ENCODE measurements at regions not wholly inside any gene's neighbourhood (a gene's known extent, or its start where the extent isn't known, plus 50 kb on each side); places are given as distances from the start of the nearest gene placed in this dataset.
"Not testable (repeated sequence)": the region's sequence is repeated elsewhere in the genome, so short reads cannot be mapped to it uniquely, and the experiment has no call there.

GRCh38 chr1:163571950-163572349 lies 250.2 kb downstream of the NUF2 start:
- no peak overlapping the region for H3K4me3 ChIP-seq (ENCODE audit: low read depth, low read length)

- H3K4me3 ChIP-seq (ENCODE audit: low read depth, low read length) = no peak overlapping the region
Observed at GRCh38 chr1:163574119-163574518, 252.4 kb downstream of the NUF2 start.

DNA sequence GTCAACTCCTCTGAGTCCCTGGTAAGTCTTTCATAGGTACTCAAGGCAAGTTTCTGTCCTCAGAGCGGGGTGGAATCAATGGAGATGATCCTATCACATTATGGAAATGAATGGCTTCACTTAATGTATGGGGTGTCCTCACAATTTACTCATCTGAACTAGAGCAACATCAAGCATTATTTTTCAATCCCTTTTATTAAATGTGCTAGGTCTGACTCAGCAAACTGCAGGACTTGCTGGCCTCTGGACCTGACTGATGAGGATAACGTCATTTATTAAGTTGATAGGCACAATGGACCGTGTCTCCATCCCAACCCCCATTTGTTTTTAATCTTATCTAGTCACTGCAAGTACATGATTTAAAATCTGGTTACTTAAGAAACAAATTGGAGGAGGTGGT lies 259.2 kb downstream of the NUF2 start:
- no peak overlapping the region for H3K4me3 ChIP-seq (ENCODE audit: low read depth, low read length)

- no peak overlapping the region for H3K4me3 ChIP-seq (ENCODE audit: low read depth, low read length)
Observed at GRCh38 chr1:163583661-163584181, 262.0 kb downstream of the NUF2 start.

GRCh38 chr1:163585796-163586195 lies 264.0 kb downstream of the NUF2 start:
- no peak overlapping the region for H3K4me3 ChIP-seq (ENCODE audit: low read depth, low read length)

DNA sequence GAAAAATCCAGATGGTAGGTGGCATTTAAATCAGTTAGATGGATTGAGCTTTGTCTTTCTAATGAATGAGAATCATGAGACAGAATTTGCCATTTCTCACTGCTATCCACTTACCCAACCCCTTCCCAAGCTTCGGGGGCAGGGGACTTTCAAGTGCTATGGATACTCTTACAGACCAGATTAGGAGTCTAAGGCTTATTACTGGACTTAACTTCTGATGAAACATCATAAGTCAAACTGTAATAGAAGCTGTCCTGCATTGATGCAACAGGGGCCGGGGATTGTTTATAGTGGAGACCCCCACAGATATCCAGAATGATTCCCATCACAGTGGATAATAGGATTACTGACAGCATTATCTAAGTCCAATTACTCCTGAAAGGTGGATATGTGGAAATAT lies 267.0 kb downstream of the NUF2 start:
- H3K4me3 ChIP-seq (ENCODE audit: low read depth, low read length) = no peak overlapping the region

DNA sequence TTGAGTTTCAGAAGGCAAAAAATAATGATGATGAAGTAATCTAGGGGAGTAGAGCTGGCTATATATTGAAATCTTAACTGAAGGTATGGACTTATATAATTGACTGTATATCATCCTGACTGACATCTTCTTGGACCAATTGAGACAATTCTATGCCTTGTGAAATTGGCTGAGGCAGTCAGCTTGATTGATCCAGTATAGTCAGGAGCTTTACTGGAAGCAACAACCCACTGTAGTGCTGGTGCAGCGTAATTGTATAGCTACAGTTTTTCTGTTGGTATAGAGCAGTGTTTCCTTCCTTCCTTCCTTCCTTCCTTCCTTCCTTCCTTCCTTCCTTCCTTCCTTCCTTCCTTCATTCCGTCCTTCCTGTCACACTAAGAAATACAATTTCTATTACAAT lies 268.0 kb downstream of the NUF2 start:
- H3K4me3 ChIP-seq (ENCODE audit: low read depth, low read length) = no peak overlapping the region

DNA sequence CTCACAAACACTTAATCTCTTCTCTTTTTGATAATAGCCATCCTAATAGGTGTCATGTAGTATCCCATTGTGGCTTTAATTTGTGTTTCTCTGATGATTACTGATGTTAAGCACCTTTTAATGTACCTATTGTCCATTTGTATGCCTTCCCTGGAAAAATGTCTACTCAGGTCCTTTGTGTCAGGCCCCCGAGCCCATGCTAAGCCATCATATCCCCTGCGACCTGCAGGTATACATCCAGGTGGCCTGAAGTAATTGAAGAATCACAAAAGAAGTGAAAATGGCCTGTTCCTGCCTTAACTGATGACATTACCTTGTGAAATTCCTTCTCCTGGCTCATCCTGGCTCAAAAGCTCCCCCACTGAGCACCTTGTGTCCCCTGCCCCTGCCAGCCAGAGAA lies 269.4 kb downstream of the NUF2 start:
- not testable (repeated sequence) for H3K4me3 ChIP-seq (ENCODE audit: low read depth, low read length)

DNA sequence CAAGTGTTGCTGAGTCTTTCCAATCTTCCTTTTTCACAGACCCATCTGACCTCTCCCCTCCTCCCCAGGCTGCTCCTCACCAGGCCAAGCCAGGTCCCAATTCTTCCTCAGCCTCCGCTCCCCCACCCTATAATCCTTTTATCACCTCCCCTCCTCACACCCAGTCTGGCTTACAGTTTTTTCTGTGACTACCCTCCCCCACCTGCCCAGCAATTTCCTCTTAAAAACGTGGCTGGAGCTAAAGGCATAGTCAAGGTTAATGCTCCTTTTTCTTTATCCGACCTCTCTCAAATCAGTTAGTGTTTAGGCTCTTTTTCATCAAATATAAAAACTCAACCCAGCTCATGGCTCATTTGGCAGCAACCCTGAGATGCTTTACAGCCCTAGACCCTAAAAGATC lies 270.9 kb downstream of the NUF2 start:
- H3K4me3 ChIP-seq (ENCODE audit: low read depth, low read length) = not testable (repeated sequence)

DNA sequence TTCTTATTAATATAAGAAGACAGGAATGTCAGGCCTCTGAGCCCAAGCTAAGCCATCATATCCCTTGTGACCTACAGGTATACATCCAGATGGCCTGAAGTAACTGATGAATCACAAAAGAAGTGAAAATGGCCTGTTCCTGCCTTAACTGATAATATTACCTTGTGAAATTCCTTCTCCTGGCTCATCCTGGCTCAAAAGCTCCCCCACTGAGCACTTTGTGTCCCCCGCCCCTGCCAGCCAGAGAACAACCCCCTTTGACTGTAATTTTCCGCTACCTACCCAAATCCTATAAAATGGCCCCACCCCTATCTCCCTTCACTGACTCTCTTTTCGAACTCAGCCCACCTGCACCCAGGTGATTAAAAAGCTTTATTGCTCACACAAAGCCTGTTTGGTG lies 274.4 kb downstream of the NUF2 start:
- H3K4me3 ChIP-seq (ENCODE audit: low read depth, low read length) = not testable (repeated sequence)

- H3K4me3 ChIP-seq (ENCODE audit: low read depth, low read length) = no peak overlapping the region
Observed at GRCh38 chr1:163596541-163597258, 274.9 kb downstream of the NUF2 start.

DNA sequence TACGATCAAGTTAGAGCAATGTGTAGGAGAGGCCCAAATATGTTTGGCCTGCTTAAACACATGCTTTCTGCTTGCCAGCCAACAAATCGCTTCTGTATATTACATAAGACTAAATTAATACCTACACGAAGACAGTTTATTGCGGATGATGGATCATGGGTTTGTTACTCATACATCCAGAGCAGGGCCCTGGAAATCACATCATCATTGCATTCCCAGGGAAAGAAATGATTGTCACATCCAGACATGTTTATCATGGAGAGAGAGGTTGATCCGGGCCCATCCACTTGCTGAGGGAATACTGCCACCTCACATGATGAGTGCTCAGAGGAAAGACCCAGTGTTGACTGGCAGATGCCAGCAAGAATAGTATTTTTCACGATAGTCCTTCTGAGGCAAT lies 282.6 kb downstream of the NUF2 start:
- H3K4me3 ChIP-seq (ENCODE audit: low read depth, low read length) = no peak overlapping the region

- no peak overlapping the region for H3K4me3 ChIP-seq (ENCODE audit: low read depth, low read length)
Observed at GRCh38 chr1:163604896-163605295, 283.1 kb downstream of the NUF2 start.

DNA sequence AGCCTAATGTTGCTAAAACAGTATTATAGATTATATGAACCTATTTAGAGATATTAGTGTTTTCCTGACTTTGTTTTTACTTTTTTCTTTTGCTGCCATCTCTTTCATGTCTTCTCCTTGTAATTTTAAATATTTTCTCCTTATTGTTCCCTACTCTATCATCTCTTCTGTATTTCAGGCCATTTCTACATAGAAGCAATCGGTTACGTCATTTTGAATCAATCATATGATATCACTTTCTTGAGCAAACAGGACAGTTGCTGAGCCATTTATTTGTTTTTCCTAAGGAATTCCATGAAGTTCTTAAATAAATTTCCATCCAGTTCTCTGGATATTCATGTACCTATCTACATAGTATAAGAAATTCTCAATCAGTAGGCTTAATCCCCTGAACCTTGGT lies 287.2 kb downstream of the NUF2 start:
- H3K4me3 ChIP-seq (ENCODE audit: low read depth, low read length) = no peak overlapping the region

DNA sequence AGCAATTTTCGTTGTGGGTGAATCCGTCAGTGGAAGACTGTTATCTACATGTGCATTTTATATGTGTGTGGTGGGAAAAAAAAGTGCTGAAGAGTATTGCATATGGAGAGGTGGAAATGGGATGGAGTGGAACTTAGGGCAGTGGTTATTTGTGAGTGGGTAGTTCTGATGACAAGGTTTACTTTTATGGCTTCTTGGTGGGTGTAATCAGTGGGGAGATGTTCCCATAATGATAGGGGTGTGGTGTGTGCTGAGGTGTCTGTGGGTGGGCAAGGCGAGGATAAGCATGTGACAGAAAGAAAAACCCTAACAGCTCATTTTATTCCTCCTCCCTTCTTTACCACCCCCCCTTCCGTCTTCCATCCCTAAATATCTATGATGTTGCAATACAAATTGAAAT lies 288.1 kb downstream of the NUF2 start:
- H3K4me3 ChIP-seq (ENCODE audit: low read depth, low read length) = no peak overlapping the region

DNA sequence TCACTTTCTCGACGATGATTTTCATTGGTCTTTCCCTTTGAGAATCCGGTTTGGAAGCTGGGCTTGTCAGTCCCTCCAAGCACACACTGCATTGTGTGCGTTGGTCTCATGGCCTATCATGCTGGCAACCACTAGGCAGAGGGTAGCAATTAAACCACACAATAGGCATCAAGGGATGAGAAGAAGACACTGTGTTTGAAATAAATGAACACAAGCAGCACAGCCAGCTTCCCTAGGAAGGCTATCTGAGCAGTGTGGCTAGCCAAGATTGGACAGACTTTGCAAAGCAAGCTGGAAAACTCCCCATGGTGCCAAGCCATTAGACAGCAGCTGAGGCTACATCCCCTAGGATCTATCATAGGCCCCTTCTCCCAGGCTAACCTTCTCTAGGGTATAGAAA lies 288.7 kb downstream of the NUF2 start:
- no peak overlapping the region for H3K4me3 ChIP-seq (ENCODE audit: low read depth, low read length)

DNA sequence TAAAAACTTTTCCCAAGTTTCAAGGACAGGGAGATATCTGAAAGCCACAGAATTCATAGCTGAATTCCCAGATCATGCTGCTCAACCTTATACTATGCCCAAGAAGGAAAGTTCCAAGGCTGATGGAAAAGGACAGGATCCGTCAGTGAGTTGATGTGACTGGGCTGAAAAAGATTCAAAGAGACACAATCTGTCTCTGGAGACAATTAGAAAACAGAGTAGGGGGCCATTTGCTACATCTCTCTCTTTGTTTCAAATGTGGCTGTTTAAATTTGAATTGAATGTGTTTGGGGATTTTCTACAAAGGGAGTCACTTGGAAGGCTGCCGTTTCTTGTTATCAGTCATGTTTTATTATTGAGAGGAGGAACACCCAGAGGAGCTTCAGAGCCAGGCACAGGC lies 292.6 kb downstream of the NUF2 start:
- H3K4me3 ChIP-seq (ENCODE audit: low read depth, low read length) = no peak overlapping the region

DNA sequence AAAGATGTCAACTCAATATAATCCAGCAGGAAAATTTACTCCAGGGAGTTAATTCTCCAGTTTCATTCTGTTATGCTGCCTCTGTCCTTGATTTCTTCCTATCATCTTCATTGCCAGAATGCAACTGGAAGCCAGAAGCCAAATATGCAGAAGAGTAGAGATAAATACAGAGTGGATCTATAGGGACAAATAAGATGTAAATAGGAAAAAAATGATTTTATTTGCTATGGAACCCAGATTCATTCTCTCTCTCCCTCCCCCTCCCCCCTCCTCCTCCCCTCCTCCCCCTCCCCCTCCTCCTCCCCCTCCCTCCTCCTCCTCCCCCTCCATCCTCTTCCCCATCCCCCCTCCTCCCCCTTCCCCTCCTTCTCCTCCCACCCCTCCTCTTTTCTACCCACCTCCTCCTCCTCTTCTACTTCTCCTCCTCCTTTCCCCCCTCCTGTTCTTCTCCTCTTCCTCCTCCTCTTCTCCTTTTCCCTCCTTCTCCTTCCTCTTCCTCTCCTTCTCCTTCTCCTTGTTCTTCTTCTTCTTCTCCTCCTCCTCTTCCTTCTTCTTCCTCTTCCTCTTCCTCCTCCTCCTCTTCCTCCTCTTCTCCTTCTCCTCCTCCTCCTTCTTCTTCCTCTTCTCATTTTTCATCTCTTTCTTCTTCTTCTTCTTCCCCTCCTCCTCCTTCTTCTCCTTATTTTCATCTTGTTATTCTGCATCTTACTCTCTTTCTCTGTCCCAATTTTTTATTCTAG lies 306.4 kb downstream of the NUF2 start:
- H3K4me3 ChIP-seq (ENCODE audit: low read depth, low read length) = no peak overlapping the region

DNA sequence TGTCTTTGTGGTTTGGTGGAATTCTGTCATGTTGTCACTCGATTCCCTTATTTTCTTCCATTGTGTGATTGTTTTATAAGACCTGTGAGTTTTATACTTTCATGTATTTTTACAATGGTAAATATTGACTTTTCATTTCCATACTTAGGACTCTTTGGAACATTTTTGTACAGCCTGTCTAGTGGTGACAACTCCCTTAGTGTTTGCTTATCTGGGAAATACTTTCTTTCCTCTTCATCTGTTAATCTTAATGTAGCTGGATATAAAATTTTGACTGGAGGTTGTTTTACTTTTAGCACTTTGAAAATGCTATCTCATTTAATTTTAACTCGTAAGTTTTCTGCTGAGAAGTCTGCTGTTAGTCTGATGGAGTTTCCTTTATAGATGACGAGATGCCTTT lies 310.5 kb downstream of the NUF2 start:
- no peak overlapping the region for H3K4me3 ChIP-seq (ENCODE audit: low read depth, low read length)

GRCh38 chr1:163633366-163633765 lies 311.6 kb downstream of the NUF2 start:
- no peak overlapping the region for H3K4me3 ChIP-seq (ENCODE audit: low read depth, low read length)

- not testable (repeated sequence) for H3K4me3 ChIP-seq (ENCODE audit: low read depth, low read length)
Observed at GRCh38 chr1:163645676-163646075, 323.9 kb downstream of the NUF2 start.

DNA sequence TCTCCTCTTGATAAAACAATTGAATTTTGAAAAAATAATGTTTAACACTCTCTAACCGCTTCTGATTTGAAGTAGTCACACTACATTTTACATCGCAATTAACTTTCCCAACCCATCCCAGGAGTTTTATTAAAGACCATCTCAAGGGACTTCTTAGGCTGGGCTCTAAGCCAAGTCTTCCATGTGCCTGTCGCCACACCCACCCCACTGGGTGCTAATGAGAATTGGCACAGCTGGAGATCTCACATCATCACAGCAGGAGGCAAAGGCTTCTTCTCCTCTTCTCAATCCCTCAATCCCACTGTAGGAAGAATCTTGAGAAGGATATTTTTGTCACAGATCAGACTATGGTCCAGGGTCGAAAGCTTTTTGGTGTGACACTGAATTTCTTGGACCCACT lies 328.9 kb downstream of the NUF2 start:
- H3K4me3 ChIP-seq (ENCODE audit: low read depth, low read length) = no peak overlapping the region

Measured in iPS-11a (cell line).